ENCODE measurements at regions not wholly inside any gene's neighbourhood (a gene's known extent, or its start where the extent isn't known, plus 50 kb on each side); places are given as distances from the start of the nearest gene placed in this dataset.

GRCh38 chr13:29713839-29714238, 118.4 kb upstream of the SLC7A1 start:
- ATAC-seq, result no peak

- ATAC-seq, result no peak
Observed at GRCh38 chr13:29711776-29712175, 116.3 kb upstream of the SLC7A1 start.

- no peak for ATAC-seq
Observed at GRCh38 chr13:29710511-29710910, 115.0 kb upstream of the SLC7A1 start.

GRCh38 chr13:29709407-29710069, 114.0 kb upstream of the SLC7A1 start:
- ATAC-seq, result no peak

- ATAC-seq, result peak; percentile 69 to 77
Observed at GRCh38 chr13:29707876-29708543, 112.5 kb upstream of the SLC7A1 start.

GRCh38 chr13:29706923-29707322, 111.4 kb upstream of the SLC7A1 start:
- ATAC-seq, result no peak

GRCh38 chr13:29704648-29705047, 109.2 kb upstream of the SLC7A1 start:
- ATAC-seq, result no peak

GRCh38 chr13:29703421-29703820, 107.9 kb upstream of the SLC7A1 start:
- ATAC-seq, result no peak

GRCh38 chr13:29702912-29703351, 107.4 kb upstream of the SLC7A1 start:
- no peak for ATAC-seq

GRCh38 chr13:29698106-29698505, 102.6 kb upstream of the SLC7A1 start:
- no peak for ATAC-seq

- no peak for ATAC-seq
Observed at GRCh38 chr13:29696606-29697005, 101.1 kb upstream of the SLC7A1 start.

GRCh38 chr13:29693275-29693945, 97.9 kb upstream of the SLC7A1 start:
- ATAC-seq, result no peak

- ATAC-seq, result peak in 1 of 2 donors; percentile 43
Observed at GRCh38 chr13:29689548-29689947, 94.1 kb upstream of the SLC7A1 start.

- ATAC-seq, result no peak
Observed at GRCh38 chr13:29688193-29688592, 92.7 kb upstream of the SLC7A1 start.

- no peak for ATAC-seq
Observed at GRCh38 chr13:29684441-29684840, 89.0 kb upstream of the SLC7A1 start.

GRCh38 chr13:29683041-29683440, 87.6 kb upstream of the SLC7A1 start:
- no peak for ATAC-seq

- no peak for ATAC-seq
Observed at GRCh38 chr13:29681864-29682263, 86.4 kb upstream of the SLC7A1 start.

- no peak for ATAC-seq
Observed at GRCh38 chr13:29679396-29680053, 84.0 kb upstream of the SLC7A1 start.

- ATAC-seq, result no peak
Observed at GRCh38 chr13:29677627-29678026, 82.1 kb upstream of the SLC7A1 start.

- ATAC-seq, result no peak
Observed at GRCh38 chr13:29676941-29677452, 81.5 kb upstream of the SLC7A1 start.

- no peak for ATAC-seq
Observed at GRCh38 chr13:29676535-29676934, 81.0 kb upstream of the SLC7A1 start.

GRCh38 chr13:29674532-29674931, 79.0 kb upstream of the SLC7A1 start:
- ATAC-seq, result no peak

- no peak for ATAC-seq
Observed at GRCh38 chr13:29664591-29664990, 69.1 kb upstream of the SLC7A1 start.

Data from activated CD4-positive, CD25-positive, alpha-beta regulatory T cell treated with anti-CD3 and anti-CD28 coated beads, Interleukin-2, amount 50 U/mL, for 24 hours (primary cell).